ENCODE measurements at regions not wholly inside any gene's neighbourhood (a gene's known extent, or its start where the extent isn't known, plus 50 kb on each side); places are given as distances from the start of the nearest gene placed in this dataset.

GRCh38 chr5:14988223-14988622 lies 116.6 kb upstream of the ANKH start:
- ATAC-seq (no peak), DNase-seq (no peak)
- no peak for TF ChIP-seq CTCF (IDR thresholded peaks at IDR 0.05)
- H3K4me3 ChIP-seq = no peak overlapping the region
- no peaks in the 10 kb centered on the region for H3K4me1 ChIP-seq
- H3K9me3 ChIP-seq = no peaks in the 10 kb centered on the region
- no peaks in the 10 kb centered on the region for H3K27me3 ChIP-seq
- intact Hi-C loops (cut with DNase I) = no loop called here
- H3K27ac ChIP-seq = no peak overlapping the region
- H3K36me3 ChIP-seq = no peaks in the 10 kb centered on the region

- H3K4me1 ChIP-seq = no peaks in the 10 kb centered on the region
- no peak for ATAC-seq
Observed at GRCh38 chr5:14986413-14986812, 114.8 kb upstream of the ANKH start.

GRCh38 chr5:14983666-14984441 lies 112.3 kb upstream of the ANKH start:
- Histone ChIP-seq H3K36me3 (no peaks in the 10 kb centered on the region), H3K4me3 (no peak overlapping the region), H3K27me3 (no peaks in the 10 kb centered on the region), H3K27ac (no peak overlapping the region), H3K4me1 (no peaks in the 10 kb centered on the region), H3K9me3 (no peaks in the 10 kb centered on the region)
- intact Hi-C loops (cut with DNase I) = no loop called here
- DNase-seq (no peak), ATAC-seq (no peak)
- TF ChIP-seq CTCF (IDR thresholded peaks at IDR 0.05) = no peak

More at GRCh38 chr5:14986413-14986812, 114.8 kb upstream of the ANKH start:
- Histone ChIP-seq H3K27me3 (no peaks in the 10 kb centered on the region), H3K4me3 (no peak overlapping the region), H3K27ac (no peak overlapping the region), H3K36me3 (no peaks in the 10 kb centered on the region), H3K9me3 (no peaks in the 10 kb centered on the region)
- TF ChIP-seq CTCF (IDR thresholded peaks at IDR 0.05) = no peak
- DNase-seq = no peak
- intact Hi-C loops (cut with DNase I) = no loop called here

GRCh38 chr5:14980698-14981097 lies 109.1 kb upstream of the ANKH start:
- Histone ChIP-seq H3K36me3 (no peaks in the 10 kb centered on the region), H3K4me1 (no peaks in the 10 kb centered on the region), H3K27me3 (no peaks in the 10 kb centered on the region), H3K9me3 (no peaks in the 10 kb centered on the region), H3K27ac (no peak overlapping the region), H3K4me3 (no peak overlapping the region)
- intact Hi-C loops (cut with DNase I) = no loop called here
- no peak for TF ChIP-seq CTCF (IDR thresholded peaks at IDR 0.05)
- ATAC-seq = no peak
- no peak for DNase-seq

- no peak for ATAC-seq
- no peaks in the 10 kb centered on the region for H3K4me1 ChIP-seq
Observed at GRCh38 chr5:14977058-14977685, 105.6 kb upstream of the ANKH start.

More at GRCh38 chr5:14977058-14977685, 105.6 kb upstream of the ANKH start:
- TF ChIP-seq CTCF (IDR thresholded peaks at IDR 0.05) = no peak
- Histone ChIP-seq H3K27me3 (no peaks in the 10 kb centered on the region), H3K4me3 (no peak overlapping the region), H3K9me3 (no peaks in the 10 kb centered on the region), H3K27ac (no peak overlapping the region), H3K36me3 (no peaks in the 10 kb centered on the region)
- intact Hi-C loops (cut with DNase I) = no loop called here
- DNase-seq = no peak

All from left lung (tissue), 4 donors.